HEK293 (cell line): ENCODE measurements at regions not wholly inside any gene's neighbourhood (a gene's known extent, or its start where the extent isn't known, plus 50 kb on each side); places are given as distances from the start of the nearest gene placed in this dataset.

Source experiments
- CTCF ChIA-PET: fragments of 350-600 bp; formaldehyde crosslinking; extraction: SDS; loops from one replicate; lab custom pipeline; 2021; ENCODE audit warnings: antibody characterized with exemption; lab: Yijun Ruan, JAX
- POLR2A ChIA-PET: fragments of 300-600 bp; formaldehyde crosslinking; extraction: SDS; loops from one replicate; lab custom pipeline; 2020; ENCODE audit warnings: antibody characterized with exemption, inconsistent platforms; lab: Yijun Ruan, JAX
- H3K27ac ChIP-seq: fragments of 200-500 bp; sonication (Bioruptor generic); 2 replicates; pipeline ENCODE4 v1.5.1; 2014; ENCODE audit warnings: low read depth, low read length, control low read depth, inconsistent platforms; ENCODE audit errors: extremely low read depth
- H3K36me3 ChIP-seq, 2 experiments: fragments of 200-500 bp in 1 of 2; sonication (Bioruptor generic) in 1 of 2; 1 replicate in 1 of 2; 2 replicates in 1 of 2; pipeline ENCODE4 v1.5.1; 2014 to 2017; ENCODE audit warnings: inconsistent platforms in 2 of 2, low read length in 2 of 2; ENCODE audit not compliant: control insufficient read depth in 2 of 2, insufficient read depth in 1 of 2
- H3K4me1 ChIP-seq: fragments of 200-500 bp; sonication (Bioruptor generic); 2 replicates; pipeline ENCODE4 v1.5.1; 2014; ENCODE audit warnings: mild to moderate bottlenecking, low read length, inconsistent platforms; ENCODE audit not compliant: control insufficient read depth, insufficient read depth
- H3K4me3 ChIP-seq: 2 replicates; pipeline ENCODE4 v1.5.1; 2011; ENCODE audit warnings: low read depth, mild to moderate bottlenecking, control low read depth, low read length, moderate library complexity
- H3K9me3 ChIP-seq: fragments of 200-500 bp; sonication (Bioruptor generic); 2 replicates; pipeline ENCODE4 v1.5.1; 2014; ENCODE audit warnings: low read depth, low read length, inconsistent platforms; ENCODE audit not compliant: control insufficient read depth, insufficient read depth
- GFI1B ChIP-seq: fragments of 450-650 bp; formaldehyde crosslinking; IDR thresholded peaks from 2 replicates; pipeline ENCODE4 v1.5.1; 2016; ENCODE audit warnings: missing biosample characterization, missing genetic modification characterization
- IKZF3 ChIP-seq: fragments of 450-650 bp; IDR thresholded peaks from 2 replicates; pipeline ENCODE4 v1.5.0; 2018; ENCODE audit warnings: missing biosample characterization, mild to moderate bottlenecking, missing genetic modification characterization, moderate library complexity
- MEIS1 ChIP-seq: sonication (generic); formaldehyde crosslinking; IDR thresholded peaks from 2 replicates; pipeline ENCODE4 v1.8.1; 2022; ENCODE audit warnings: missing genetic modification reagents, mild to moderate bottlenecking, borderline replicate concordance
- RBAK ChIP-seq: fragments of 450-650 bp; formaldehyde crosslinking; IDR thresholded peaks from 2 replicates; pipeline ENCODE4 v1.5.1; 2016; ENCODE audit warnings: missing biosample characterization, missing genetic modification characterization
- SALL2 ChIP-seq: fragments of 450-650 bp; formaldehyde crosslinking; IDR thresholded peaks from 2 replicates; pipeline ENCODE4 v1.5.0; 2017; ENCODE audit warnings: missing biosample characterization, mild to moderate bottlenecking, missing genetic modification characterization, borderline replicate concordance
- ZEB2 ChIP-seq: fragments of 450-650 bp; formaldehyde crosslinking; IDR thresholded peaks from 2 replicates; pipeline ENCODE4 v1.5.1; 2016; ENCODE audit warnings: missing biosample characterization, missing genetic modification characterization
- ZNF223 ChIP-seq: fragments of 450-650 bp; formaldehyde crosslinking; IDR thresholded peaks from 2 replicates; pipeline ENCODE4 v1.5.1; 2016; ENCODE audit warnings: missing biosample characterization, missing genetic modification characterization
- ZNF624 ChIP-seq: fragments of 450-650 bp; formaldehyde crosslinking; IDR thresholded peaks from 2 replicates; pipeline ENCODE4 v1.5.1; 2017; ENCODE audit warnings: missing biosample characterization, missing genetic modification characterization
- ZNF677 ChIP-seq: fragments of 450-650 bp; IDR thresholded peaks from 2 replicates; pipeline ENCODE4 v1.5.0; 2018; ENCODE audit warnings: missing biosample characterization, mild to moderate bottlenecking, missing genetic modification characterization, moderate library complexity
- TF ChIP-seq, protein P1 (sequence below): fragments of 450-650 bp; formaldehyde crosslinking; IDR thresholded peaks from 2 replicates; pipeline ENCODE4 v1.5.1; 2016; ENCODE audit warnings: missing biosample characterization, missing genetic modification characterization
- TF ChIP-seq, protein P2 (sequence below): fragments of 450-650 bp; formaldehyde crosslinking; IDR thresholded peaks from 2 replicates; pipeline ENCODE4 v1.5.1; 2016; ENCODE audit warnings: missing biosample characterization, missing genetic modification characterization
- TF ChIP-seq, protein P3 (sequence below): fragments of 450-650 bp; formaldehyde crosslinking; IDR thresholded peaks from 2 replicates; pipeline ENCODE4 v1.5.1; 2016; ENCODE audit warnings: missing biosample characterization, missing genetic modification characterization
- TF ChIP-seq, protein P4 (sequence below): fragments of 450-650 bp; formaldehyde crosslinking; IDR thresholded peaks from 2 replicates; pipeline ENCODE4 v1.5.1; 2016; ENCODE audit warnings: missing biosample characterization, missing genetic modification characterization
- TF ChIP-seq, protein P5 (sequence below): fragments of 450-650 bp; formaldehyde crosslinking; IDR thresholded peaks from 2 replicates; pipeline ENCODE4 v1.5.1; 2016; ENCODE audit warnings: missing biosample characterization, missing genetic modification characterization, low read depth
- TF ChIP-seq, protein P6 (sequence below): fragments of 450-650 bp; formaldehyde crosslinking; IDR thresholded peaks from 2 replicates; pipeline ENCODE4 v1.5.1; 2017; ENCODE audit warnings: missing biosample characterization, missing genetic modification characterization
- TF ChIP-seq, protein P7 (sequence below): fragments of 450-650 bp; formaldehyde crosslinking; IDR thresholded peaks from 2 replicates; pipeline ENCODE4 v1.5.1; 2016; ENCODE audit warnings: missing biosample characterization, missing genetic modification characterization
- TF ChIP-seq, protein P8 (sequence below): fragments of 450-650 bp; formaldehyde crosslinking; IDR thresholded peaks from 2 replicates; pipeline ENCODE4 v1.5.1; 2016; ENCODE audit warnings: missing biosample characterization, missing genetic modification characterization

DNA sequence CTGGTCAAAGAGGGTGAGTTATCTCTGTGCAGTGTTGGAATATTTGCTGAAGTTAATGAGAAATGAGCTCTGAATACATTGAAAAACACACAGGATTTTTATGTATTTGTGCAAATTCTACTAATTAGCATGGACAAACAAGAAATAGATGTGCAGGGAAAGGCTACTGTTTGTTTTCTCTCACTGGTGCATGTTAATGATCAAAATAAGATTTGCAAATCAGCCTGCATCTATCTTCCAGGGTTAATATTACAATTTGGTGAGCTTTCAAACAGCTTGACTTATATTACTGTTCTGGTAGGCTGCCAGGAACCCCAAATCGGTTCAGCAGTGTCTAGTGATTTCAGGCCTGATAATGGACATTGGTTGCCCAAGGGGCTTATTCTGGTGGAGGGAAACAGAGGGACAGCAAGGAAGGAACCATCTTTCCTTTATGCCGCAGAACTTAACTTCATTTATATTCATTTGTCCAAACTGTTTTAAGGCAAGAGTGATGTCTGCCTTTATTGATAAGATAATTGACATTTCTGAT is 93.8 kb upstream of the REG3A start:
- CTCF ChIA-PET = no interaction called here
- TF ChIP-seq, protein P1, sequence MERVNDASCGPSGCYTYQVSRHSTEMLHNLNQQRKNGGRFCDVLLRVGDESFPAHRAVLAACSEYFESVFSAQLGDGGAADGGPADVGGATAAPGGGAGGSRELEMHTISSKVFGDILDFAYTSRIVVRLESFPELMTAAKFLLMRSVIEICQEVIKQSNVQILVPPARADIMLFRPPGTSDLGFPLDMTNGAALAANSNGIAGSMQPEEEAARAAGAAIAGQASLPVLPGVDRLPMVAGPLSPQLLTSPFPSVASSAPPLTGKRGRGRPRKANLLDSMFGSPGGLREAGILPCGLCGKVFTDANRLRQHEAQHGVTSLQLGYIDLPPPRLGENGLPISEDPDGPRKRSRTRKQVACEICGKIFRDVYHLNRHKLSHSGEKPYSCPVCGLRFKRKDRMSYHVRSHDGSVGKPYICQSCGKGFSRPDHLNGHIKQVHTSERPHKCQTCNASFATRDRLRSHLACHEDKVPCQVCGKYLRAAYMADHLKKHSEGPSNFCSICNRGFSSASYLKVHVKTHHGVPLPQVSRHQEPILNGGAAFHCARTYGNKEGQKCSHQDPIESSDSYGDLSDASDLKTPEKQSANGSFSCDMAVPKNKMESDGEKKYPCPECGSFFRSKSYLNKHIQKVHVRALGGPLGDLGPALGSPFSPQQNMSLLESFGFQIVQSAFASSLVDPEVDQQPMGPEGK (tag by site-specific recombination) = no peak
- TF ChIP-seq SALL2 (tag by site-specific recombination) (no peak), ZNF624 (tag by site-specific recombination) (no peak), RBAK (tag by site-specific recombination) (no peak), ZNF223 (tag by site-specific recombination) (no peak), ZEB2 (tag by site-specific recombination) (no peak)
- TF ChIP-seq, protein P2, sequence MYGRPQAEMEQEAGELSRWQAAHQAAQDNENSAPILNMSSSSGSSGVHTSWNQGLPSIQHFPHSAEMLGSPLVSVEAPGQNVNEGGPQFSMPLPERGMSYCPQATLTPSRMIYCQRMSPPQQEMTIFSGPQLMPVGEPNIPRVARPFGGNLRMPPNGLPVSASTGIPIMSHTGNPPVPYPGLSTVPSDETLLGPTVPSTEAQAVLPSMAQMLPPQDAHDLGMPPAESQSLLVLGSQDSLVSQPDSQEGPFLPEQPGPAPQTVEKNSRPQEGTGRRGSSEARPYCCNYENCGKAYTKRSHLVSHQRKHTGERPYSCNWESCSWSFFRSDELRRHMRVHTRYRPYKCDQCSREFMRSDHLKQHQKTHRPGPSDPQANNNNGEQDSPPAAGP = no peak
- TF ChIP-seq, protein P3, sequence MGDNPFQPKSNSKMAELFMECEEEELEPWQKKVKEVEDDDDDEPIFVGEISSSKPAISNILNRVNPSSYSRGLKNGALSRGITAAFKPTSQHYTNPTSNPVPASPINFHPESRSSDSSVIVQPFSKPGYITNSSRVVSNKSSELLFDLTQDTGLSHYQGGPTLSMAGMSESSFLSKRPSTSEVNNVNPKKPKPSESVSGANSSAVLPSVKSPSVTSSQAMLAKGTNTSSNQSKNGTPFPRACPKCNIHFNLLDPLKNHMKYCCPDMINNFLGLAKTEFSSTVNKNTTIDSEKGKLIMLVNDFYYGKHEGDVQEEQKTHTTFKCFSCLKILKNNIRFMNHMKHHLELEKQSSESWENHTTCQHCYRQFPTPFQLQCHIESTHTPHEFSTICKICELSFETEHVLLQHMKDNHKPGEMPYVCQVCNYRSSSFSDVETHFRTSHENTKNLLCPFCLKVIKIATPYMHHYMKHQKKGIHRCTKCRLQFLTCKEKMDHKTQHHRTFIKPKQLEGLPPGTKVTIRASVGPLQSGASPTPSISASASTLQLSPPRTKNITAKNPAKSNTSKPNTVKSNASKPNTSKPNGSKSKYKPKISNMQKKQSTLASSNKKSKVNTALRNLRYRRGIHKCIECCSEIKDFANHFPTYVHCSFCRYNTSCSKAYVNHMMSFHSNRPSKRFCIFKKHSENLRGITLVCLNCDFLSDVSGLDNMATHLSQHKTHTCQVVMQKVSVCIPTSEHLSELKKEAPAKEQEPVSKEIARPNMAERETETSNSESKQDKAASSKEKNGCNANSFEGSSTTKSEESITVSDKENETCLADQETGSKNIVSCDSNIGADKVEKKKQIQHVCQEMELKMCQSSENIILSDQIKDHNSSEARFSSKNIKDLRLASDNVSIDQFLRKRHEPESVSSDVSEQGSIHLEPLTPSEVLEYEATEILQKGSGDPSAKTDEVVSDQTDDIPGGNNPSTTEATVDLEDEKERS (tag by site-specific recombination) = no peak
- TF ChIP-seq, protein P4, sequence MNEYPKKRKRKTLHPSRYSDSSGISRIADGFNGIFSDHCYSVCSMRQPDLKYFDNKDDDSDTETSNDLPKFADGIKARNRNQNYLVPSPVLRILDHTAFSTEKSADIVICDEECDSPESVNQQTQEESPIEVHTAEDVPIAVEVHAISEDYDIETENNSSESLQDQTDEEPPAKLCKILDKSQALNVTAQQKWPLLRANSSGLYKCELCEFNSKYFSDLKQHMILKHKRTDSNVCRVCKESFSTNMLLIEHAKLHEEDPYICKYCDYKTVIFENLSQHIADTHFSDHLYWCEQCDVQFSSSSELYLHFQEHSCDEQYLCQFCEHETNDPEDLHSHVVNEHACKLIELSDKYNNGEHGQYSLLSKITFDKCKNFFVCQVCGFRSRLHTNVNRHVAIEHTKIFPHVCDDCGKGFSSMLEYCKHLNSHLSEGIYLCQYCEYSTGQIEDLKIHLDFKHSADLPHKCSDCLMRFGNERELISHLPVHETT (tag by site-specific recombination) = no peak
- TF ChIP-seq, protein P5, sequence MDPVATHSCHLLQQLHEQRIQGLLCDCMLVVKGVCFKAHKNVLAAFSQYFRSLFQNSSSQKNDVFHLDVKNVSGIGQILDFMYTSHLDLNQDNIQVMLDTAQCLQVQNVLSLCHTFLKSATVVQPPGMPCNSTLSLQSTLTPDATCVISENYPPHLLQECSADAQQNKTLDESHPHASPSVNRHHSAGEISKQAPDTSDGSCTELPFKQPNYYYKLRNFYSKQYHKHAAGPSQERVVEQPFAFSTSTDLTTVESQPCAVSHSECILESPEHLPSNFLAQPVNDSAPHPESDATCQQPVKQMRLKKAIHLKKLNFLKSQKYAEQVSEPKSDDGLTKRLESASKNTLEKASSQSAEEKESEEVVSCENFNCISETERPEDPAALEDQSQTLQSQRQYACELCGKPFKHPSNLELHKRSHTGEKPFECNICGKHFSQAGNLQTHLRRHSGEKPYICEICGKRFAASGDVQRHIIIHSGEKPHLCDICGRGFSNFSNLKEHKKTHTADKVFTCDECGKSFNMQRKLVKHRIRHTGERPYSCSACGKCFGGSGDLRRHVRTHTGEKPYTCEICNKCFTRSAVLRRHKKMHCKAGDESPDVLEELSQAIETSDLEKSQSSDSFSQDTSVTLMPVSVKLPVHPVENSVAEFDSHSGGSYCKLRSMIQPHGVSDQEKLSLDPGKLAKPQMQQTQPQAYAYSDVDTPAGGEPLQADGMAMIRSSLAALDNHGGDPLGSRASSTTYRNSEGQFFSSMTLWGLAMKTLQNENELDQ (tag by site-specific recombination) = no peak
- TF ChIP-seq, all 188 proteins: peak for 0
- POLR2A ChIA-PET = no interaction called here
- Histone ChIP-seq H3K4me1 (no peaks in the 10 kb centered on the region), H3K36me3 (no peaks in the 10 kb centered on the region), H3K4me3 (no peak overlapping the region), H3K27ac (no peak overlapping the region), H3K9me3 (no peaks in the 10 kb centered on the region)

DNA sequence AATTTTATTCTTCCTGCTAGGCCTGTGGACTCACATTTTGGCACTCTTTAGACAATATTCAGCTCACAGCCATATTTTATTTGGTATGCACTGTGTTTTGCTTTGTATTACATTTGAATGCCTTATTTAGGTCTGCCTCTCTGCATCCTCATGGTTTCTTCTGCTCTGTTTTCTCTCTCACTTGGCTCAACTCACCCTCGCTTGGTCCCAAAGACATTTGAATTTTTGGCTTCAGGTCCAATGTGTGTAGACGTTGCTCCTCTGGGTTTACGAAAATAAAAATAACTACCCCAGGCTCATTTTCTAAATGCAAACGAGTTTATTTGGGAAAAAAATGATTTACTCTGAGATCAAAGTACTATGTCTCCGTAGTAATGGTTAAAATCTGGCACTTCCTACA is 91.1 kb upstream of the REG3A start:
- POLR2A ChIA-PET = no interaction called here
- CTCF ChIA-PET = no interaction called here
- TF ChIP-seq MEIS1 (no peak), IKZF3 (tag by site-specific recombination) (no peak), GFI1B (tag by site-specific recombination) (no peak), ZNF677 (no peak)
- TF ChIP-seq, protein P6, sequence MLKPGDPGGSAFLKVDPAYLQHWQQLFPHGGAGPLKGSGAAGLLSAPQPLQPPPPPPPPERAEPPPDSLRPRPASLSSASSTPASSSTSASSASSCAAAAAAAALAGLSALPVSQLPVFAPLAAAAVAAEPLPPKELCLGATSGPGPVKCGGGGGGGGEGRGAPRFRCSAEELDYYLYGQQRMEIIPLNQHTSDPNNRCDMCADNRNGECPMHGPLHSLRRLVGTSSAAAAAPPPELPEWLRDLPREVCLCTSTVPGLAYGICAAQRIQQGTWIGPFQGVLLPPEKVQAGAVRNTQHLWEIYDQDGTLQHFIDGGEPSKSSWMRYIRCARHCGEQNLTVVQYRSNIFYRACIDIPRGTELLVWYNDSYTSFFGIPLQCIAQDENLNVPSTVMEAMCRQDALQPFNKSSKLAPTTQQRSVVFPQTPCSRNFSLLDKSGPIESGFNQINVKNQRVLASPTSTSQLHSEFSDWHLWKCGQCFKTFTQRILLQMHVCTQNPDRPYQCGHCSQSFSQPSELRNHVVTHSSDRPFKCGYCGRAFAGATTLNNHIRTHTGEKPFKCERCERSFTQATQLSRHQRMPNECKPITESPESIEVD = no peak
- TF ChIP-seq, protein P7, sequence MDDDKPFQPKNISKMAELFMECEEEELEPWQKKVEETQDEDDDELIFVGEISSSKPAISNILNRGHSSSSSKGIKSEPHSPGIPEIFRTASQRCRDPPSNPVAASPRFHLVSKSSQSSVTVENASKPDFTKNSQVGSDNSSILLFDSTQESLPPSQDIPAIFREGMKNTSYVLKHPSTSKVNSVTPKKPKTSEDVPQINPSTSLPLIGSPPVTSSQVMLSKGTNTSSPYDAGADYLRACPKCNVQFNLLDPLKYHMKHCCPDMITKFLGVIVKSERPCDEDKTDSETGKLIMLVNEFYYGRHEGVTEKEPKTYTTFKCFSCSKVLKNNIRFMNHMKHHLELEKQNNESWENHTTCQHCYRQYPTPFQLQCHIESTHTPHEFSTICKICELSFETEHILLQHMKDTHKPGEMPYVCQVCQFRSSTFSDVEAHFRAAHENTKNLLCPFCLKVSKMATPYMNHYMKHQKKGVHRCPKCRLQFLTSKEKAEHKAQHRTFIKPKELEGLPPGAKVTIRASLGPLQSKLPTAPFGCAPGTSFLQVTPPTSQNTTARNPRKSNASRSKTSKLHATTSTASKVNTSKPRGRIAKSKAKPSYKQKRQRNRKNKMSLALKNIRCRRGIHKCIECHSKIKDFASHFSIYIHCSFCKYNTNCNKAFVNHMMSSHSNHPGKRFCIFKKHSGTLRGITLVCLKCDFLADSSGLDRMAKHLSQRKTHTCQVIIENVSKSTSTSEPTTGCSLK (tag by site-specific recombination) = no peak
- TF ChIP-seq, protein P8, sequence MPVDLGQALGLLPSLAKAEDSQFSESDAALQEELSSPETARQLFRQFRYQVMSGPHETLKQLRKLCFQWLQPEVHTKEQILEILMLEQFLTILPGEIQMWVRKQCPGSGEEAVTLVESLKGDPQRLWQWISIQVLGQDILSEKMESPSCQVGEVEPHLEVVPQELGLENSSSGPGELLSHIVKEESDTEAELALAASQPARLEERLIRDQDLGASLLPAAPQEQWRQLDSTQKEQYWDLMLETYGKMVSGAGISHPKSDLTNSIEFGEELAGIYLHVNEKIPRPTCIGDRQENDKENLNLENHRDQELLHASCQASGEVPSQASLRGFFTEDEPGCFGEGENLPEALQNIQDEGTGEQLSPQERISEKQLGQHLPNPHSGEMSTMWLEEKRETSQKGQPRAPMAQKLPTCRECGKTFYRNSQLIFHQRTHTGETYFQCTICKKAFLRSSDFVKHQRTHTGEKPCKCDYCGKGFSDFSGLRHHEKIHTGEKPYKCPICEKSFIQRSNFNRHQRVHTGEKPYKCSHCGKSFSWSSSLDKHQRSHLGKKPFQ (tag by site-specific recombination) = no peak

More for the DNA sequence above, 91.1 kb upstream of the REG3A start:
- H3K27ac ChIP-seq = no peak overlapping the region
- no peaks in the 10 kb centered on the region for H3K9me3 ChIP-seq
- no peaks in the 10 kb centered on the region for H3K36me3 ChIP-seq
- no peak overlapping the region for H3K4me3 ChIP-seq
- H3K4me1 ChIP-seq = no peaks in the 10 kb centered on the region
